A673 (cell line): ENCODE measurements at regions not wholly inside any gene's neighbourhood (a gene's known extent, or its start where the extent isn't known, plus 50 kb on each side); places are given as distances from the start of the nearest gene placed in this dataset.

Source experiments
- BruUV-seq: library from RNA; stranded (reverse); fragments of 400-500 nt; replicated peaks from 2 replicates; lab custom pipeline; 2021; lab: Mats Ljungman, UMichigan
- CTCF ChIA-PET: fragments of 300-600 bp; sonication (Branson Sonifier 250); formaldehyde crosslinking; loops from one replicate; lab custom pipeline; 2022; ENCODE audit warnings: antibody characterized with exemption; lab: Charles Lee
- POLR2A ChIA-PET: fragments of 300-600 bp; sonication (Branson Sonifier 250); formaldehyde crosslinking; loops from one replicate; lab custom pipeline; 2022; ENCODE audit warnings: antibody characterized with exemption; ENCODE audit not compliant: low non-redundant PET; lab: Charles Lee
- DNase-seq: peaks from one replicate; pipeline ENCODE4 v3.0.0-alpha.2; 2015; ENCODE audit warnings: low spot score
- H3K27ac ChIP-seq: fragments of 200-600 bp; sonication (generic); 2 replicates; pipeline ENCODE4 v1.5.1; 2016; ENCODE audit warnings: mixed run types, low read depth, mild to moderate bottlenecking, mixed read lengths, antibody characterized with exemption, low read length; ENCODE audit not compliant: poor library complexity, severe bottlenecking
- H3K27me3 ChIP-seq: fragments of 200-600 bp; sonication (generic); replicated peaks from 2 replicates; pipeline ENCODE4 v1.6.1; 2017; ENCODE audit warnings: mixed run types, low read depth, mild to moderate bottlenecking, mixed read lengths, antibody characterized with exemption, low read length; ENCODE audit not compliant: insufficient read depth, poor library complexity
- H3K36me3 ChIP-seq: fragments of 200-600 bp; sonication (generic); 2 replicates; pipeline ENCODE4 v1.6.1; 2016; ENCODE audit warnings: mixed run types, mild to moderate bottlenecking, mixed read lengths, antibody characterized with exemption, low read length; ENCODE audit not compliant: insufficient read depth, poor library complexity, severe bottlenecking
- H3K4me1 ChIP-seq: fragments of 200-600 bp; sonication (generic); 2 replicates; pipeline ENCODE4 v1.6.1; 2017; ENCODE audit warnings: mixed run types, mild to moderate bottlenecking, mixed read lengths, antibody characterized with exemption, low read length; ENCODE audit not compliant: insufficient read depth, poor library complexity, severe bottlenecking
- H3K4me3 ChIP-seq: fragments of 200-600 bp; sonication (generic); 2 replicates; pipeline ENCODE4 v1.5.1; 2016; ENCODE audit warnings: low read depth, mixed run types, mild to moderate bottlenecking, mixed read lengths, low read length; ENCODE audit not compliant: poor library complexity, severe bottlenecking
- H3K9me3 ChIP-seq: fragments of 200-600 bp; sonication (generic); 2 replicates; pipeline ENCODE4 v1.6.1; 2016; ENCODE audit warnings: mixed run types, low read depth, mild to moderate bottlenecking, mixed read lengths, antibody characterized with exemption, low read length; ENCODE audit not compliant: poor library complexity, severe bottlenecking
- EZH2 ChIP-seq: fragments of 200-600 bp; sonication (generic); IDR thresholded peaks from 2 replicates; pipeline ENCODE4 v1.6.1; 2017; ENCODE audit warnings: borderline replicate concordance, low read depth, mild to moderate bottlenecking, mixed read lengths, antibody characterized with exemption, low read length; ENCODE audit not compliant: poor library complexity, severe bottlenecking
- intact Hi-C: fragments of 100-400 bp; cut with micrococcal nuclease; formaldehyde crosslinking; loops from one replicate; pipeline ENCODE4 v1.10.0; 2022; ENCODE audit not compliant: unreplicated experiment
- TF ChIP-seq, protein P1 (sequence below): fragments of 300-800, 200-600 bp; sonication (generic); conservative IDR thresholded peaks from 2 replicates; pipeline ENCODE4 v1.5.1; 2017; ENCODE audit warnings: low read depth, mild to moderate bottlenecking, antibody characterized with exemption, low read length, moderate library complexity, mixed read lengths

DNA sequence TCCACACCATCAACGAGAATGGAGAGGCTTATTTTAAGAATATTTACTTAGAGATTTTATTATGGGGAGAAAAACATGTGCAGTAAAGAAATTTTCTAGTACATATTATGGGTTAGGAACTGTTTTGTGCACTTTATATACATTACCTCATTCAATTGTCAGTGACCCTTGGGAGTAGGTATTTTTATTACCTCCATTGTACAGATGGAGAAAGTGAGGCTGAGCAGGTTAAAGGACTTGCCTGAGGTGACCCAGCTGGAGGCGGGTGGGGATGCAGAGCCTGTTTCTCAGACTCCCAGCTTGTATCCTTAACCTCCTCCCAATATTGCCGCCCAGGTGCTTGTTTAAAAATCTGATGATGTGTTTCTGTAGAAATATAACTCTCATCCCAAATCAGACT is 356.7 kb downstream of the HRH4 start:
- peaks cover 20% of the 10 kb centered on the region for H3K27me3 ChIP-seq
- CTCF ChIA-PET = no interaction called here

DNA sequence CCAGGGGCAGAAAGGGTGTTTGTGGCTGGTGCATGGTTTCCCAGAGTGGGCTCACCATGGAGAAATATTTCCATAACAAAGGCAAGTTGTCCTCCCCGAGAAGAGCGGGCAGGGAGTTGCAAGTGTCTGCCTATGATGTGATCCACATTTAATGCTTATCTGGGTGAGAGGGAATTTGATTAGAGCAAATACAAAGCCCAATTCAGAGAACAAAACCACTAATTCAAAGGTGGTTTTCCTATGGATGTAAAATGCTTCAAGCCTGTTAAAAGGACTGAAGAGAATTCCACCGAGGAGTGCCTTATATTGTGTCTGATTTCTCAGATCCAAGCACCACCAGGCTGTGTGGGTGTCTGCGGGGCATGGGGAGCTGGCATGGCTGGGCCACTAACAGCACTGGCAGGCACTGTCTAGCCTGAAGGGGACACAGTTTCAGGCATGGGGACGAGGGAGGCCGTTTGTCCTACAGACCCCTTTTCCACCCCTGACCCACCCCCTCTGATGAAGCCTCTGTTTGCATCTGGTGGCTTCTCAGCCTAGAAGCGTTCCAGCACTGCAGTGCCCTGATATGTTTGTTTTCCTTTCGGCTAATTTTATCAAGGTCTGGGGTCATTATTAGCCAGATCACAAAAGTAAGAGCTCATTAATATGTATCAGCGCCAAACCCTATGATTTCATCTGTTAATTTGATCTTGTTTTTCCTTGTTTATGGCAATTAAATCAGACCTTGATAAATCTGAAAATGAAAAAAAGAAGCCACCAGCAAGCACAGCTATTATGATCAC is 357.3 kb downstream of the HRH4 start:
- no peak for DNase-seq
- ChIA-PET CTCF (no interaction called here), POLR2A (no interaction called here)
- peaks cover 20% of the 10 kb centered on the region for H3K27me3 ChIP-seq
- H3K4me1 ChIP-seq = no peaks in the 10 kb centered on the region
- no peak overlapping the region for H3K4me3 ChIP-seq
- H3K27ac ChIP-seq = no peak overlapping the region
- BruUV-seq = no TSS peak
- no peaks in the 10 kb centered on the region for H3K9me3 ChIP-seq
- intact Hi-C loops = no loop called here
- no peaks in the 10 kb centered on the region for H3K36me3 ChIP-seq
- no peak for TF ChIP-seq EZH2
- TF ChIP-seq, protein P1, sequence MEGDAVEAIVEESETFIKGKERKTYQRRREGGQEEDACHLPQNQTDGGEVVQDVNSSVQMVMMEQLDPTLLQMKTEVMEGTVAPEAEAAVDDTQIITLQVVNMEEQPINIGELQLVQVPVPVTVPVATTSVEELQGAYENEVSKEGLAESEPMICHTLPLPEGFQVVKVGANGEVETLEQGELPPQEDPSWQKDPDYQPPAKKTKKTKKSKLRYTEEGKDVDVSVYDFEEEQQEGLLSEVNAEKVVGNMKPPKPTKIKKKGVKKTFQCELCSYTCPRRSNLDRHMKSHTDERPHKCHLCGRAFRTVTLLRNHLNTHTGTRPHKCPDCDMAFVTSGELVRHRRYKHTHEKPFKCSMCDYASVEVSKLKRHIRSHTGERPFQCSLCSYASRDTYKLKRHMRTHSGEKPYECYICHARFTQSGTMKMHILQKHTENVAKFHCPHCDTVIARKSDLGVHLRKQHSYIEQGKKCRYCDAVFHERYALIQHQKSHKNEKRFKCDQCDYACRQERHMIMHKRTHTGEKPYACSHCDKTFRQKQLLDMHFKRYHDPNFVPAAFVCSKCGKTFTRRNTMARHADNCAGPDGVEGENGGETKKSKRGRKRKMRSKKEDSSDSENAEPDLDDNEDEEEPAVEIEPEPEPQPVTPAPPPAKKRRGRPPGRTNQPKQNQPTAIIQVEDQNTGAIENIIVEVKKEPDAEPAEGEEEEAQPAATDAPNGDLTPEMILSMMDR = no peak

More for the DNA sequence above, 356.7 kb downstream of the HRH4 start:
- intact Hi-C loops = no loop called here
- no TSS peak for BruUV-seq
- Histone ChIP-seq H3K4me3 (no peak overlapping the region), H3K9me3 (no peaks in the 10 kb centered on the region), H3K4me1 (no peaks in the 10 kb centered on the region), H3K36me3 (no peaks in the 10 kb centered on the region), H3K27ac (no peak overlapping the region)
- no peak for DNase-seq
- no peak for TF ChIP-seq EZH2
- POLR2A ChIA-PET = no interaction called here

DNA sequence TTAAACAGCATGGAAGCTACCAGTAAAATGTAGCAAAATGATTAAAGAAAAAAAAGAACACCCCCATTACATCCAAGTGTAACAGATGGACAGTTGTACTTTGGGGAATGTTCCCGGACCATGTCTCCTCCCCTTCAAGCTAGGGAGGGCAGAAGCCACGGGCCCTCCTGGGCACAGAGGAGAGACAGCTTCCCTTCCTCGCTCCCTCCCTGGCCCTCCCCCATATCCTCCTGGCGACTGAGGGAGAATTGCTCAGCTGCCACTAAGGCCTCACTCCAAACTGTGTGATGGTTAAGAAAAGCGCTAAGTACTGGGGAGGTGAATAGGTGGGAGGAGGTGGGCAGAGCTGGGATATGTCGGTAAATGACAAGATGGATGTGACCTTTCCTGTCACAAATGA is 358.0 kb downstream of the HRH4 start:
- ChIA-PET POLR2A (no interaction called here), CTCF (no interaction called here)
- DNase-seq = no peak

More for the DNA sequence above, 358.0 kb downstream of the HRH4 start:
- H3K27me3 ChIP-seq = peaks cover 20% of the 10 kb centered on the region
- TF ChIP-seq, protein P1 = no peak
- no peak for TF ChIP-seq EZH2
- H3K4me1 ChIP-seq = no peaks in the 10 kb centered on the region
- BruUV-seq = no TSS peak
- H3K36me3 ChIP-seq = no peaks in the 10 kb centered on the region
- H3K4me3 ChIP-seq = no peak overlapping the region
- no peak overlapping the region for H3K27ac ChIP-seq
- intact Hi-C loops = no loop called here
- H3K9me3 ChIP-seq = no peaks in the 10 kb centered on the region
